Lower leg skin (tissue), 3 donors: ENCODE measurements at regions not wholly inside any gene's neighbourhood (a gene's known extent, or its start where the extent isn't known, plus 50 kb on each side); places are given as distances from the start of the nearest gene placed in this dataset.

Experiments
- POLR2A ChIP-seq, 2 donors: fragments of 450-650 bp; IDR thresholded peaks; one replicate each; pipeline ENCODE4 v1.6.1; 2016 to 2017; ENCODE audit warnings: antibody characterized with exemption in 2 of 2, mild to moderate bottlenecking in 1 of 2, moderate library complexity in 1 of 2
- TF ChIP-seq, protein P1 (sequence below), 3 donors: fragments of 450-650 bp; IDR thresholded peaks; one replicate each; pipeline ENCODE4 v1.5.1; 2016; ENCODE audit warnings: antibody characterized with exemption in 3 of 3, mild to moderate bottlenecking in 3 of 3, moderate library complexity in 2 of 3

DNA sequence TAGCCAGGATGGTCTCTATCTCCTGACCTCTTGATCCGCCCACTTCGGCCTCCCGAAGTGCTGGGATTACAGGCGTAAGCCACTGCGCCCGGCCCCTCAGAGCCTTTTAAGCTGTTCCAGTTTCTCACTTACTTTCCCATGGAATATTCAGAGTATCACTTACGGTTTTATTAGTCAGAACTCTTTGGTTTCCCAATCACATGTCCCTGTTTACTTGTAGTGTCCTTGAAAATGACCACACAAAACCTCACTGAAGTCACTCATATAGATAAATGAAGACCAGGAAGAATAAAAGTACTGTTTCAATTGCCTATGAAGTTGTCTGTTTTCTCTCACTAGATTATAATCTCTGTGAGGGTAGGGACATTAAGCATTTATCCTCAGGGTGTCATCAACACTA is 217.2 kb upstream of the HCCS start:
- TF ChIP-seq POLR2A (IDR thresholded peaks at IDR 0.05): no peak
- TF ChIP-seq, protein P1, sequence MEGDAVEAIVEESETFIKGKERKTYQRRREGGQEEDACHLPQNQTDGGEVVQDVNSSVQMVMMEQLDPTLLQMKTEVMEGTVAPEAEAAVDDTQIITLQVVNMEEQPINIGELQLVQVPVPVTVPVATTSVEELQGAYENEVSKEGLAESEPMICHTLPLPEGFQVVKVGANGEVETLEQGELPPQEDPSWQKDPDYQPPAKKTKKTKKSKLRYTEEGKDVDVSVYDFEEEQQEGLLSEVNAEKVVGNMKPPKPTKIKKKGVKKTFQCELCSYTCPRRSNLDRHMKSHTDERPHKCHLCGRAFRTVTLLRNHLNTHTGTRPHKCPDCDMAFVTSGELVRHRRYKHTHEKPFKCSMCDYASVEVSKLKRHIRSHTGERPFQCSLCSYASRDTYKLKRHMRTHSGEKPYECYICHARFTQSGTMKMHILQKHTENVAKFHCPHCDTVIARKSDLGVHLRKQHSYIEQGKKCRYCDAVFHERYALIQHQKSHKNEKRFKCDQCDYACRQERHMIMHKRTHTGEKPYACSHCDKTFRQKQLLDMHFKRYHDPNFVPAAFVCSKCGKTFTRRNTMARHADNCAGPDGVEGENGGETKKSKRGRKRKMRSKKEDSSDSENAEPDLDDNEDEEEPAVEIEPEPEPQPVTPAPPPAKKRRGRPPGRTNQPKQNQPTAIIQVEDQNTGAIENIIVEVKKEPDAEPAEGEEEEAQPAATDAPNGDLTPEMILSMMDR (IDR thresholded peaks at IDR 0.05): no peak
